ENCODE measurements at regions not wholly inside any gene's neighbourhood (a gene's known extent, or its start where the extent isn't known, plus 50 kb on each side); places are given as distances from the start of the nearest gene placed in this dataset.

GRCh38 chr12:62130834-62131552, 129.2 kb upstream of the USP15 start:
- Histone ChIP-seq H3K4me2 (ENCODE audit: control insufficient read depth, extremely low read depth, insufficient read depth, low read depth, low read length) (no peak overlapping the region), H3K9ac (ENCODE audit: control insufficient read depth, extremely low read depth, insufficient read depth, low read length) (no peak overlapping the region), H3K79me2 (ENCODE audit: control insufficient read depth, insufficient read depth, low read length) (no peaks in the 10 kb centered on the region), H3K36me3 (ENCODE audit: control insufficient read depth in 2 of 2, extremely low read depth in 1 of 2, insufficient read depth in 2 of 2, low read length in 2 of 2) (no peaks in the 10 kb centered on the region), H4K20me1 (ENCODE audit: control insufficient read depth, extremely low read depth, insufficient read depth, low read length) (no peaks in the 10 kb centered on the region), H3K27ac (ENCODE audit: control insufficient read depth, insufficient read depth, low read length) (no peak overlapping the region), H3K9me1 (ENCODE audit: control insufficient read depth, extremely low read depth, insufficient read depth, low read length) (no peaks in the 10 kb centered on the region), H3K9me3 (ENCODE audit: control insufficient read depth, low read depth, low read length) (no peaks in the 10 kb centered on the region), H3K27me3 (ENCODE audit: control insufficient read depth, extremely low read depth, insufficient read depth, low read length) (no peaks in the 10 kb centered on the region), H3K4me1 (ENCODE audit: control insufficient read depth, extremely low read depth, insufficient read depth, low read length) (peaks cover 4% of the 10 kb centered on the region), H2AFZ (ENCODE audit: control insufficient read depth, low read length) (no peak overlapping the region), H3K4me3 (ENCODE audit: control insufficient read depth in 2 of 3, extremely low read depth in 1 of 3, insufficient read depth in 2 of 3, low read depth in 1 of 3, low read length in 3 of 3) (no peak overlapping the region)
- dilution Hi-C loops (cut with MboI; ENCODE audit: extremely low pct_ligation_motif_present, low sequenced_read_pairs): no loop called here
- DNase-seq (ENCODE audit: low read depth, low spot score): no peak
- no peak for TF ChIP-seq EZH2 (IDR thresholded peaks at IDR 0.05; ENCODE audit: low read length)
- TF ChIP-seq CTCF (optimal IDR thresholded peaks at IDR 0.05 in 1 of 3, IDR thresholded peaks at IDR 0.05 in 1 of 3, conservative IDR thresholded peaks at IDR 0.05 in 1 of 3; ENCODE audit: extremely low read depth in 1 of 3, insufficient read depth in 2 of 3, low read length in 3 of 3): no peak
- no peak for FAIRE-seq

- dilution Hi-C loops (cut with MboI; ENCODE audit: extremely low pct_ligation_motif_present, low sequenced_read_pairs): no loop called here
- no peaks in the 10 kb centered on the region for H3K79me2 ChIP-seq (ENCODE audit: control insufficient read depth, insufficient read depth, low read length)
- no peak overlapping the region for H3K4me2 ChIP-seq (ENCODE audit: control insufficient read depth, extremely low read depth, insufficient read depth, low read depth, low read length)
- H2AFZ ChIP-seq (ENCODE audit: control insufficient read depth, low read length): no peak overlapping the region
- no peaks in the 10 kb centered on the region for H4K20me1 ChIP-seq (ENCODE audit: control insufficient read depth, extremely low read depth, insufficient read depth, low read length)
- H3K27ac ChIP-seq (ENCODE audit: control insufficient read depth, insufficient read depth, low read length): no peak overlapping the region
- H3K9ac ChIP-seq (ENCODE audit: control insufficient read depth, extremely low read depth, insufficient read depth, low read length): no peak overlapping the region
- H3K9me3 ChIP-seq (ENCODE audit: control insufficient read depth, low read depth, low read length): no peaks in the 10 kb centered on the region
- peaks cover under 1% of the 10 kb centered on the region for H3K4me1 ChIP-seq (ENCODE audit: control insufficient read depth, extremely low read depth, insufficient read depth, low read length)
- no peak for DNase-seq (ENCODE audit: low read depth, low spot score)
- FAIRE-seq: no peak
- H3K9me1 ChIP-seq (ENCODE audit: control insufficient read depth, extremely low read depth, insufficient read depth, low read length): no peaks in the 10 kb centered on the region
- H3K36me3 ChIP-seq (ENCODE audit: control insufficient read depth in 2 of 2, extremely low read depth in 1 of 2, insufficient read depth in 2 of 2, low read length in 2 of 2): no peaks in the 10 kb centered on the region
- TF ChIP-seq CTCF (optimal IDR thresholded peaks at IDR 0.05 in 1 of 3, IDR thresholded peaks at IDR 0.05 in 1 of 3, conservative IDR thresholded peaks at IDR 0.05 in 1 of 3; ENCODE audit: extremely low read depth in 1 of 3, insufficient read depth in 2 of 3, low read length in 3 of 3) (no peak), EZH2 (IDR thresholded peaks at IDR 0.05; ENCODE audit: low read length) (no peak)
- no peak overlapping the region for H3K4me3 ChIP-seq (ENCODE audit: control insufficient read depth in 2 of 3, extremely low read depth in 1 of 3, insufficient read depth in 2 of 3, low read depth in 1 of 3, low read length in 3 of 3)
- no peaks in the 10 kb centered on the region for H3K27me3 ChIP-seq (ENCODE audit: control insufficient read depth, extremely low read depth, insufficient read depth, low read length)
These were observed 126.8 kb upstream of the USP15 start for GRCh38 chr12:62133440-62133839.
